Tibial nerve (tissue), 4 donors: ENCODE measurements at regions not wholly inside any gene's neighbourhood (a gene's known extent, or its start where the extent isn't known, plus 50 kb on each side); places are given as distances from the start of the nearest gene placed in this dataset.

Experiments
- EP300 ChIP-seq, 2 donors: sonication (generic); formaldehyde crosslinking; IDR thresholded peaks; one replicate each; pipeline ENCODE4 v1.6.1; 2017; ENCODE audit warnings: antibody characterized with exemption in 2 of 2, mild to moderate bottlenecking in 1 of 2
- TF ChIP-seq, protein P1 (sequence below), 5 experiments: fragments of 200-600 bp in 3 of 5; fragments of 450-650 bp in 2 of 5; sonication (generic) in 3 of 5; IDR thresholded peaks; one replicate each; pipeline ENCODE4 v1.5.1; 2016 to 2019; ENCODE audit warnings: antibody characterized with exemption in 5 of 5, mild to moderate bottlenecking in 3 of 5, moderate library complexity in 2 of 5

DNA sequence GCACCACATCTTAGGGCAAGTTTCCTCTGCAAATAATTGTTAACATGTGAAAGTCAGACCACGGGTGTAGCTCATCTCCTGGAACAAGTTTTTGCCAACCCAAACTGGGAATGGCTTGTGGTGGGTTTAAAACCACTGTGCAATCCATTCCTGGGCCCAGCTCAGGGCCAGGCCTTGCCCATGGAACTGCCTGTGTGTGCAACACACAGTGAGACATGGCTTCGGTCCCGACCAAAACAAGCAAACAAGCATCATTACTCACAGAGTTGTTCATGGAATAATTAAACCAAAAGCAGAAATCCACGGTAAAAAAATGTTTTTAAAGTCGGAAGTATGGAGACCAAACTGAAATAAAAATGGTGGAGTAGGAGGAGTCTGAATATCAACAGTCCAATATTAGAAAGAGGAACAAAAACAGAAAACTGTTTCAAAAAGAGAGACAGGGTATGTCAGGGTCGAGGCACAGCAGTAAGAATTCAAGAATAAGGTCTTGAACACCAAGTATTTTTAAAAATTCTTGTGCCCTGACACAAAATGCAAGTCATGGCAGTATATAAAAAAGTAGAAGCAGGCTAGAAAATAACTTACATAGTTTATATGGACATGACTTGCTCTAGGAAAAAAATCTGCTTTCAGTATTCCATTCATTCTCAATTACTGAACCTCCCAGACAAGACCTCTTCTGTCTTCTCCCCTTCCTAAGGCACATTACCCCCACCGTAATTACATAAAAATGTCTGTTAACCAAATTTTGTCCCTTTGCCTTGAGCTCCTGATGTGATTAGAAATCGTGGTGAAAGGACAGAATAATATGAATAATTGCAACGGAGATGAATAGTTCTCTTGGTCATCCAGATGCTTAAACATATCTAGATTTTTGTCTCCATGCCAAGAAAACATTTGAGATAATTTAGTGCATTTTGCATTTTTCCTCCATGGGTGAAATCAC is 88.4 kb downstream of the FAS start:
- TF ChIP-seq, protein P1, sequence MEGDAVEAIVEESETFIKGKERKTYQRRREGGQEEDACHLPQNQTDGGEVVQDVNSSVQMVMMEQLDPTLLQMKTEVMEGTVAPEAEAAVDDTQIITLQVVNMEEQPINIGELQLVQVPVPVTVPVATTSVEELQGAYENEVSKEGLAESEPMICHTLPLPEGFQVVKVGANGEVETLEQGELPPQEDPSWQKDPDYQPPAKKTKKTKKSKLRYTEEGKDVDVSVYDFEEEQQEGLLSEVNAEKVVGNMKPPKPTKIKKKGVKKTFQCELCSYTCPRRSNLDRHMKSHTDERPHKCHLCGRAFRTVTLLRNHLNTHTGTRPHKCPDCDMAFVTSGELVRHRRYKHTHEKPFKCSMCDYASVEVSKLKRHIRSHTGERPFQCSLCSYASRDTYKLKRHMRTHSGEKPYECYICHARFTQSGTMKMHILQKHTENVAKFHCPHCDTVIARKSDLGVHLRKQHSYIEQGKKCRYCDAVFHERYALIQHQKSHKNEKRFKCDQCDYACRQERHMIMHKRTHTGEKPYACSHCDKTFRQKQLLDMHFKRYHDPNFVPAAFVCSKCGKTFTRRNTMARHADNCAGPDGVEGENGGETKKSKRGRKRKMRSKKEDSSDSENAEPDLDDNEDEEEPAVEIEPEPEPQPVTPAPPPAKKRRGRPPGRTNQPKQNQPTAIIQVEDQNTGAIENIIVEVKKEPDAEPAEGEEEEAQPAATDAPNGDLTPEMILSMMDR (IDR thresholded peaks at IDR 0.05), result no peak
- TF ChIP-seq EP300 (IDR thresholded peaks at IDR 0.05), result no peak
